H4 (cell line): ENCODE measurements at regions not wholly inside any gene's neighbourhood (a gene's known extent, or its start where the extent isn't known, plus 50 kb on each side); places are given as distances from the start of the nearest gene placed in this dataset.
A peak's percentile ranks its signal among the peaks of the same experiment; 100 is the strongest.
"Not testable (repeated sequence)": the region's sequence is repeated elsewhere in the genome, so short reads cannot be mapped to it uniquely, and the experiment has no call there.

Source experiments
- DNase-seq: peaks from one replicate; pipeline ENCODE4 v3.0.0-alpha.2; 2015; ENCODE audit warnings: low spot score

GRCh38 chr1:90349510-90349909 lies 354.6 kb downstream of the ZNF326 start:
- no peak for DNase-seq

- DNase-seq: no peak
These were observed 354.0 kb downstream of the ZNF326 start for GRCh38 chr1:90348934-90349333.

GRCh38 chr1:90348459-90348858 lies 353.5 kb downstream of the ZNF326 start:
- DNase-seq: not testable (repeated sequence)

- DNase-seq: peak; percentile 4
These were observed 352.5 kb downstream of the ZNF326 start for GRCh38 chr1:90347366-90347765.

GRCh38 chr1:90346757-90347156 lies 351.8 kb downstream of the ZNF326 start:
- DNase-seq: no peak

- DNase-seq: no peak
These were observed 351.4 kb downstream of the ZNF326 start for GRCh38 chr1:90346349-90346748.

GRCh38 chr1:90344963-90345730 lies 350.2 kb downstream of the ZNF326 start:
- no peak for DNase-seq

GRCh38 chr1:90341516-90341915 lies 346.6 kb downstream of the ZNF326 start:
- no peak for DNase-seq

GRCh38 chr1:90340606-90341005 lies 345.7 kb downstream of the ZNF326 start:
- DNase-seq: no peak

GRCh38 chr1:90339811-90340210 lies 344.9 kb downstream of the ZNF326 start:
- no peak for DNase-seq

- DNase-seq: no peak
These were observed 341.8 kb downstream of the ZNF326 start for GRCh38 chr1:90336552-90337324.

- DNase-seq: no peak
These were observed 340.6 kb downstream of the ZNF326 start for GRCh38 chr1:90335558-90335957.

- DNase-seq: no peak
These were observed 339.2 kb downstream of the ZNF326 start for GRCh38 chr1:90334137-90334536.

- no peak for DNase-seq
These were observed 330.3 kb downstream of the ZNF326 start for GRCh38 chr1:90325168-90325567.

- no peak for DNase-seq
These were observed 327.3 kb downstream of the ZNF326 start for GRCh38 chr1:90322186-90322585.

GRCh38 chr1:90319918-90320317 lies 325.0 kb downstream of the ZNF326 start:
- no peak for DNase-seq

- DNase-seq: no peak
These were observed 323.5 kb downstream of the ZNF326 start for GRCh38 chr1:90318431-90318830.

- no peak for DNase-seq
These were observed 322.7 kb downstream of the ZNF326 start for GRCh38 chr1:90317628-90318027.

- DNase-seq: no peak
These were observed 319.6 kb downstream of the ZNF326 start for GRCh38 chr1:90314533-90314932.

- no peak for DNase-seq
These were observed 318.9 kb downstream of the ZNF326 start for GRCh38 chr1:90313778-90314177.

GRCh38 chr1:90309806-90310205 lies 314.9 kb downstream of the ZNF326 start:
- no peak for DNase-seq

GRCh38 chr1:90308421-90308820 lies 313.5 kb downstream of the ZNF326 start:
- DNase-seq: no peak

- no peak for DNase-seq
These were observed 310.7 kb downstream of the ZNF326 start for GRCh38 chr1:90305577-90305976.
